ENCODE measurements at regions not wholly inside any gene's neighbourhood (a gene's known extent, or its start where the extent isn't known, plus 50 kb on each side); places are given as distances from the start of the nearest gene placed in this dataset.

DNA sequence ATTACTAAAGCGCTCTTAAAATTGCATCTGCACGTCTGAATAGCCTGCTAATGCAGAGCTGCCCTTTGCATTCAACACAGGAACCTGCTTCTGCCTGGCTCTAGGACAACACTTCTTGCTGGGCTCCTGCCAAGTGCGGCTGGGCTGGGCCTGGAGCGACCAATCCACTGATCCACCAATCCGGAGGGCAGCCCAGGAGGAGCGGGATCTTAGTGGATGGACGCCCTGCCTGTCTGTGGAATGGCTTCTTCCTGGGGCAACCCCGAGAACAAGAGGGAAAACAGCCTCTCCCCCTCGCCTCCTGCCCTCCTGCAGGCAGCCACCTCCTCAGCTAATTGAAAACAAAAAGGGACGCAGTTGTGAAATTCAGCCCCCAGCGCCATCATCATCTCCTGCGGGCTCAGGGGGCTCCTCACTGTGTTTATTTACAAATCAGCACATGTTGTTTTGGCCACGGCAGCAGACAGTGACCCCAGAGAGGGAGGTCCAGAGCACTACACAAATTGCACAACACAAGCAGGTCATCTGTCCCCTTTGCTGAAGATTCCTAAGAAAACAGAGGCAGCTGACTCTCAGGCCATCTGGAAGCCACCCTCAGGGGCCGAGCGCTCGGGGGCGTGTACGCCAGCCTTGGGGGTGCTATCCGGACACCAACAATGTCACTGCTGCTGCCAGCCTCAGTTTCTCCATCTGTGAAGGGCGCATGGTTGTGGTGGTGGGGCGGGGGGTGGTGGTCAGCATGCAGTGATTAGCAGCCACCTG, 57.3 kb downstream of the GADD45G start:
- H3K4ac ChIP-seq (ENCODE audit: low read depth, low read length), result no peak overlapping the region
- no peak overlapping the region for H3K14ac ChIP-seq (ENCODE audit: low read length)
- H3K18ac ChIP-seq (ENCODE audit: low read length), result no peak overlapping the region
- H4K8ac ChIP-seq (ENCODE audit: low read depth, low read length), result peak overlapping the region; percentile 33
- no peak overlapping the region for H3K4me3 ChIP-seq (ENCODE audit: low read depth, low read length)
- no peaks in the 10 kb centered on the region for H3K27me3 ChIP-seq (ENCODE audit: insufficient read depth, low read length)
- peak; percentile 90 to 93 for DNase-seq
- H3K79me2 ChIP-seq (ENCODE audit: control insufficient read depth, insufficient read depth, low read length, poor library complexity), result peaks cover 6% of the 10 kb centered on the region
- no peak overlapping the region for H2BK12ac ChIP-seq (ENCODE audit: low read length)
- no peak overlapping the region for H2BK120ac ChIP-seq (ENCODE audit: insufficient read depth, low read length, poor library complexity)
- peak overlapping the region; percentile 52 for H3K4me2 ChIP-seq (ENCODE audit: low read length)
- no peaks in the 10 kb centered on the region for H3K9me3 ChIP-seq (ENCODE audit: insufficient read depth, low read depth, low read length)
- H2BK5ac ChIP-seq (ENCODE audit: low read depth, low read length, poor library complexity), result peak overlapping the region; percentile 19
- peaks cover 30 to 49% of the 10 kb centered on the region in 2 experiments for H3K4me1 ChIP-seq (ENCODE audit: control insufficient read depth in 1 of 2, insufficient read depth in 2 of 2, low read length in 2 of 2)
- H3K36me3 ChIP-seq (ENCODE audit: control insufficient read depth in 1 of 2, insufficient read depth in 2 of 2, low read length in 2 of 2), result no peaks in the 10 kb centered on the region
- no peak overlapping the region for H2AK5ac ChIP-seq (ENCODE audit: low read length)
- H4K91ac ChIP-seq (ENCODE audit: low read depth, low read length), result peak overlapping the region; percentile 99
- H3K23ac ChIP-seq (ENCODE audit: low read length), result no peak overlapping the region
- H2AFZ ChIP-seq (ENCODE audit: insufficient read depth, low read length, poor library complexity), result no peak overlapping the region
- no CpG with 5 or more reads among the region's 21 CpGs for WGBS (ENCODE audit: extremely low coverage, insufficient coverage, insufficient read length)
- H4K12ac ChIP-seq (ENCODE audit: low read depth, low read length), result no peak overlapping the region
- peaks cover 32% of the 10 kb centered on the region for H3K79me1 ChIP-seq (ENCODE audit: low read length)
- H3K9ac ChIP-seq (ENCODE audit: low read length), result no peak overlapping the region
- peak overlapping the region; percentile 24 for H3K27ac ChIP-seq (ENCODE audit: low read depth, low read length)

DNA sequence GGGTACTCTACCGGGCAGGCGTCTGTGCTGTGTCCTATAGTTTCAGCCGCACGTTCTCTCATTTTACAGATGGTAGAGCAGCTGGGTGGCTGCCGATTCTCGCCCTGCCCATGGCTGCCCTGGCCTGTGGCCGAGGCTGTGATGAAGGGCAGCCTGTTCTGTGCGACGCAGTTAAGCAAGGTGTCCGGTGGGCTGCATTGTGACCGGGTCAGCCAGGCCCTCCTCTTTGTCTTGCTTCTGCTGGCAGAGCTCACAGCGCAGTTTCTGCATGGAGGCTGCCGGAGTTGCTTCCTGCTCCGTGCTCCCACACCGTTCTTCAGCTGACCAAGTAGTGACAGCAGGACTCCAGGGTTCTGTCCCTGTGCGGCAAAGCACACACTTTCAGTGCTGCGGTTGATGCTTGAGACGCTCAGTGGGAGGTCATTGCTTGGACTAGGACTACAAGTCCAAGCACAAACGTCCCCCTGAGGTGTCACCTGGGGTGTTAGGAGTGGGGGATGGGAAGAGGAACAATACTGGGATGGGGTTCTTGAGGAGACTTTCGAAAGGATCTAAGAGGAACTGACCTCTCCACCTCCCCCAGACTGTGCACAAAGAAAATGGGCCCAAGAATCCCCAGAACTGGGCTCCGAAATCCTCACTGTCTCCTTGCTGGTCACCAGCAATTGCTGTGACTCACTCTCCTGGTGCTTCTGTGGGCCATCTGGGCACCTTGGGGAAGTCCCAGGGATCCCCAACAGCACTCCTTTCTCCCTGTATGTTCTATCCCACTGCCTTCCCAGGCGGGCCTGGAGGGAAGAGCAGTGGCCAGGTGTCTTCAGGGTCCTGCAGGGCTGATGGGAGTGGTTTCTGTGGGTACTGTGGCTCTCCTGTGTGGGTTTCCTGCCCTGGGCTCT, 58.2 kb downstream of the GADD45G start:
- Histone ChIP-seq H3K18ac (ENCODE audit: low read length) (peak overlapping the region; percentile 76), H2AFZ (ENCODE audit: insufficient read depth, low read length, poor library complexity) (peak overlapping the region; percentile 45), H2BK12ac (ENCODE audit: low read length) (peak overlapping the region; percentile 87), H3K9me3 (ENCODE audit: insufficient read depth, low read depth, low read length) (no peaks in the 10 kb centered on the region), H3K27ac (ENCODE audit: low read depth, low read length) (peak overlapping the region; percentile 24), H3K4ac (ENCODE audit: low read depth, low read length) (peak overlapping the region; percentile 81), H3K4me3 (ENCODE audit: low read depth, low read length) (no peak overlapping the region), H3K27me3 (ENCODE audit: insufficient read depth, low read length) (no peaks in the 10 kb centered on the region), H2AK5ac (ENCODE audit: low read length) (peak overlapping the region; percentile 79), H4K8ac (ENCODE audit: low read depth, low read length) (peak overlapping the region; percentile 75), H3K9ac (ENCODE audit: low read length) (no peak overlapping the region), H4K12ac (ENCODE audit: low read depth, low read length) (peak overlapping the region; percentile 64), H3K23ac (ENCODE audit: low read length) (no peak overlapping the region), H4K91ac (ENCODE audit: low read depth, low read length) (peak overlapping the region; percentile 99), H3K4me1 (ENCODE audit: control insufficient read depth in 1 of 2, insufficient read depth in 2 of 2, low read length in 2 of 2) (peaks cover 30 to 49% of the 10 kb centered on the region in 2 experiments), H3K4me2 (ENCODE audit: low read length) (no peak overlapping the region), H3K36me3 (ENCODE audit: control insufficient read depth in 1 of 2, insufficient read depth in 2 of 2, low read length in 2 of 2) (no peaks in the 10 kb centered on the region), H3K14ac (ENCODE audit: low read length) (peak overlapping the region; percentile 90), H2BK5ac (ENCODE audit: low read depth, low read length, poor library complexity) (peak overlapping the region; percentile 88), H3K79me1 (ENCODE audit: low read length) (peaks cover 32% of the 10 kb centered on the region), H3K79me2 (ENCODE audit: control insufficient read depth, insufficient read depth, low read length, poor library complexity) (peaks cover 6% of the 10 kb centered on the region), H2BK120ac (ENCODE audit: insufficient read depth, low read length, poor library complexity) (peak overlapping the region; percentile 97)
- DNase-seq, result peak; percentile 26 to 44
- no CpG with 5 or more reads among the region's 22 CpGs for WGBS (ENCODE audit: extremely low coverage, insufficient coverage, insufficient read length)

DNA sequence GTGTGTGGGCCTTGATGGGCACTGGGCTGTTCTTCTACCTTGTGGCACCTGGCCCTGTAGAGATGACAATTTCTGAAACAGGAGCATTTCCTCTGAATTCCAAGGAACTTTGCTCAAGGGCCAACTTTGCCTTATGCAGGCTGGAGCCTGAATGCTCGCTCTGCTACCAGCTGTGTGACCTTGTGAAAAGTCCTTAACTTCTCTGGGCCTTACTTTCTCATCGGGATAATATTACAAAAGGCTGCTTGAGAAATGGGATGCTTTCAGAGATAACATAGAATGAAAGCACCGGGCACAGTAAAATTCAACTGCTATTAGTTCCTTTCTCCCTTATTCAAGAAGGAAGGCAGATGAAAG, 58.8 kb downstream of the GADD45G start:
- Histone ChIP-seq H3K4me2 (ENCODE audit: low read length) (no peak overlapping the region), H3K36me3 (ENCODE audit: control insufficient read depth in 1 of 2, insufficient read depth in 2 of 2, low read length in 2 of 2) (no peaks in the 10 kb centered on the region), H2BK5ac (ENCODE audit: low read depth, low read length, poor library complexity) (peak overlapping the region; percentile 68), H4K12ac (ENCODE audit: low read depth, low read length) (no peak overlapping the region), H3K27me3 (ENCODE audit: insufficient read depth, low read length) (no peaks in the 10 kb centered on the region), H3K23ac (ENCODE audit: low read length) (no peak overlapping the region), H3K9ac (ENCODE audit: low read length) (no peak overlapping the region), H3K14ac (ENCODE audit: low read length) (peak overlapping the region; percentile 89), H2AK5ac (ENCODE audit: low read length) (peak overlapping the region; percentile 79), H4K91ac (ENCODE audit: low read depth, low read length) (peak overlapping the region; percentile 99), H2BK12ac (ENCODE audit: low read length) (peak overlapping the region; percentile 87), H3K18ac (ENCODE audit: low read length) (peak overlapping the region; percentile 43), H3K79me1 (ENCODE audit: low read length) (peaks cover 32% of the 10 kb centered on the region), H3K27ac (ENCODE audit: low read depth, low read length) (peak overlapping the region; percentile 5), H2BK120ac (ENCODE audit: insufficient read depth, low read length, poor library complexity) (peak overlapping the region; percentile 97), H3K9me3 (ENCODE audit: insufficient read depth, low read depth, low read length) (no peaks in the 10 kb centered on the region), H3K4me3 (ENCODE audit: low read depth, low read length) (no peak overlapping the region), H3K4me1 (ENCODE audit: control insufficient read depth in 1 of 2, insufficient read depth in 2 of 2, low read length in 2 of 2) (peaks cover 30 to 49% of the 10 kb centered on the region in 2 experiments), H3K4ac (ENCODE audit: low read depth, low read length) (peak overlapping the region; percentile 59), H4K8ac (ENCODE audit: low read depth, low read length) (peak overlapping the region; percentile 75), H3K79me2 (ENCODE audit: control insufficient read depth, insufficient read depth, low read length, poor library complexity) (peaks cover 6% of the 10 kb centered on the region), H2AFZ (ENCODE audit: insufficient read depth, low read length, poor library complexity) (no peak overlapping the region)
- peak; percentile 59 to 84 for DNase-seq
- WGBS (ENCODE audit: extremely low coverage, insufficient coverage, insufficient read length), result no CpG with 5 or more reads among the region's 3 CpGs

DNA sequence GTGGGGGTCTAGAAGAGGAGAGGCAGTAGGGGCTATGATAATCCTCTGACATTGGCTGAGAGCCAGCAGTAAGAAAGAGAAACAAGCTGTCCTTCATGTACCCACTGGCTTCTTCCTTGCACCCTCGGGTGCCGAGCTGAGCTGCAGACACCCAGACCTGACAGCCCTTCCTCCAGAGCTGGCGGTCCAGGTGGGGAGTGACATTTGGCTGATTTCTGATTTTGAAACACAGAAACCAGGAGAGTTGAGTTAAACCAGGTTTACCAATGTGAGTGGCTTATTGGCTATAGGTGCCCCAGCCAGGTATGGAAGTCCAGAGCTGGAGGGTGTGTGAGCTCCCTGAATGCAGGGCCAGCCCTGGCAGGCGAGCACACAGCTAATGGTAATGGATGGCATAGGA, 59.2 kb downstream of the GADD45G start:
- Histone ChIP-seq H3K9me3 (ENCODE audit: insufficient read depth, low read depth, low read length) (no peaks in the 10 kb centered on the region), H3K14ac (ENCODE audit: low read length) (peak overlapping the region; percentile 63), H3K4me1 (ENCODE audit: control insufficient read depth in 1 of 2, insufficient read depth in 2 of 2, low read length in 2 of 2) (peaks cover 30 to 49% of the 10 kb centered on the region in 2 experiments), H4K91ac (ENCODE audit: low read depth, low read length) (peak overlapping the region; percentile 90), H3K4me2 (ENCODE audit: low read length) (no peak overlapping the region), H2BK5ac (ENCODE audit: low read depth, low read length, poor library complexity) (peak overlapping the region; percentile 36), H4K8ac (ENCODE audit: low read depth, low read length) (peak overlapping the region; percentile 43), H2AK5ac (ENCODE audit: low read length) (peak overlapping the region; percentile 88), H3K4ac (ENCODE audit: low read depth, low read length) (peak overlapping the region; percentile 31), H3K79me1 (ENCODE audit: low read length) (peaks cover 32% of the 10 kb centered on the region), H4K12ac (ENCODE audit: low read depth, low read length) (no peak overlapping the region), H3K79me2 (ENCODE audit: control insufficient read depth, insufficient read depth, low read length, poor library complexity) (peaks cover 6% of the 10 kb centered on the region), H3K27me3 (ENCODE audit: insufficient read depth, low read length) (no peaks in the 10 kb centered on the region), H3K4me3 (ENCODE audit: low read depth, low read length) (no peak overlapping the region), H2BK120ac (ENCODE audit: insufficient read depth, low read length, poor library complexity) (peak overlapping the region; percentile 69), H3K23ac (ENCODE audit: low read length) (no peak overlapping the region), H3K27ac (ENCODE audit: low read depth, low read length) (peak overlapping the region; percentile 3), H2BK12ac (ENCODE audit: low read length) (peak overlapping the region; percentile 87), H2AFZ (ENCODE audit: insufficient read depth, low read length, poor library complexity) (no peak overlapping the region), H3K36me3 (ENCODE audit: control insufficient read depth in 1 of 2, insufficient read depth in 2 of 2, low read length in 2 of 2) (no peaks in the 10 kb centered on the region), H3K9ac (ENCODE audit: low read length) (no peak overlapping the region), H3K18ac (ENCODE audit: low read length) (peak overlapping the region; percentile 40)
- no CpG with 5 or more reads among the region's 4 CpGs for WGBS (ENCODE audit: extremely low coverage, insufficient coverage, insufficient read length)
- no peak for DNase-seq
